Mammary epithelial cell (primary cell): ENCODE measurements at regions not wholly inside any gene's neighbourhood (a gene's known extent, or its start where the extent isn't known, plus 50 kb on each side); places are given as distances from the start of the nearest gene placed in this dataset.

Source experiments
- CTCF ChIP-seq, 2 donors: IDR thresholded peaks in 1 of 2; conservative IDR thresholded peaks in 1 of 2; 2 replicates each; pipeline ENCODE4 v1.5.1; 2011 to 2012; ENCODE audit warnings: inconsistent platforms in 2 of 2, low read length in 2 of 2, mild to moderate bottlenecking in 2 of 2, control low read depth in 1 of 2, low read depth in 1 of 2; ENCODE audit not compliant: insufficient read depth in 1 of 2; ENCODE audit errors: extremely low read depth in 1 of 2
- EZH2 ChIP-seq: IDR thresholded peaks from 2 replicates; pipeline ENCODE4 v1.6.1; 2012; ENCODE audit warnings: low read length, inconsistent platforms, borderline replicate concordance

- TF ChIP-seq EZH2: no peak
- no peak for TF ChIP-seq CTCF (conservative IDR thresholded peaks at IDR 0.05 in 1 of 2, IDR thresholded peaks at IDR 0.05 in 1 of 2; ENCODE audit: extremely low read depth in 1 of 2, insufficient read depth in 1 of 2, low read depth in 1 of 2, low read length in 2 of 2)
Measured at GRCh38 chr5:142529626-142530278, 156.1 kb downstream of the FGF1 start.
